ENCODE measurements at regions not wholly inside any gene's neighbourhood (a gene's known extent, or its start where the extent isn't known, plus 50 kb on each side); places are given as distances from the start of the nearest gene placed in this dataset.

- no peak; the same call in none of the 2 replicates for TF ChIP-seq CTCF (IDR thresholded peaks at IDR 0.05)
- Mint-ChIP-seq H3K9me3 (no peaks in the 10 kb centered on the region), H3K36me3 (ENCODE audit: low read depth) (no peaks in the 10 kb centered on the region), H3K27ac (no peak overlapping the region), H3K4me3 (no peak overlapping the region), H3K27me3 (ENCODE audit: insufficient read depth) (no peaks in the 10 kb centered on the region), H3K4me1 (ENCODE audit: low read depth) (peaks cover 17% of the 10 kb centered on the region)
- no peak for DNase-seq
These were observed 355.9 kb upstream of the ADGRL4 start for GRCh38 chr1:79362470-79362869.

- Mint-ChIP-seq H3K27me3 (ENCODE audit: insufficient read depth) (no peaks in the 10 kb centered on the region; the same call in 1 of the 2 replicates), H3K36me3 (ENCODE audit: low read depth) (no peaks in the 10 kb centered on the region), H3K4me1 (ENCODE audit: low read depth) (peaks cover 36% of the 10 kb centered on the region), H3K9me3 (no peaks in the 10 kb centered on the region), H3K27ac (peak overlapping the region; percentile 61), H3K4me3 (no peak overlapping the region)
- TF ChIP-seq CTCF (IDR thresholded peaks at IDR 0.05): no peak
- DNase-seq: peak; percentile 19
These were observed 348.6 kb upstream of the ADGRL4 start for GRCh38 chr1:79355090-79355489.

GRCh38 chr1:79353224-79353623 lies 346.7 kb upstream of the ADGRL4 start:
- TF ChIP-seq CTCF (IDR thresholded peaks at IDR 0.05): peak; percentile 85
- no peak overlapping the region for H3K27ac Mint-ChIP-seq
- H3K36me3 Mint-ChIP-seq (ENCODE audit: low read depth): no peaks in the 10 kb centered on the region
- H3K4me1 Mint-ChIP-seq (ENCODE audit: low read depth): peaks cover 36% of the 10 kb centered on the region
- no peak overlapping the region for H3K4me3 Mint-ChIP-seq
- no peaks in the 10 kb centered on the region; the same call in 1 of the 2 replicates for H3K27me3 Mint-ChIP-seq (ENCODE audit: insufficient read depth)
- no peaks in the 10 kb centered on the region for H3K9me3 Mint-ChIP-seq
- DNase-seq: peak; percentile 64

- Mint-ChIP-seq H3K4me3 (no peak overlapping the region), H3K27ac (no peak overlapping the region), H3K9me3 (peaks cover 9% of the 10 kb centered on the region), H3K4me1 (ENCODE audit: low read depth) (peaks cover 27% of the 10 kb centered on the region), H3K36me3 (ENCODE audit: low read depth) (peaks cover 17% of the 10 kb centered on the region), H3K27me3 (ENCODE audit: insufficient read depth) (peaks cover 2% of the 10 kb centered on the region; the same call in 1 of the 2 replicates)
- DNase-seq: no peak
- TF ChIP-seq CTCF (IDR thresholded peaks at IDR 0.05): no peak
These were observed 320.3 kb upstream of the ADGRL4 start for GRCh38 chr1:79326875-79327274.

GRCh38 chr1:79325705-79326104 lies 319.2 kb upstream of the ADGRL4 start:
- Mint-ChIP-seq H3K27ac (no peak overlapping the region), H3K27me3 (ENCODE audit: insufficient read depth) (peaks cover 2% of the 10 kb centered on the region; the same call in 1 of the 2 replicates), H3K4me1 (ENCODE audit: low read depth) (peaks cover 27% of the 10 kb centered on the region), H3K4me3 (no peak overlapping the region), H3K9me3 (peaks cover 9% of the 10 kb centered on the region), H3K36me3 (ENCODE audit: low read depth) (peaks cover 17% of the 10 kb centered on the region)
- DNase-seq: no peak
- TF ChIP-seq CTCF (IDR thresholded peaks at IDR 0.05): no peak

GRCh38 chr1:79325126-79325525 lies 318.6 kb upstream of the ADGRL4 start:
- Mint-ChIP-seq H3K27ac (no peak overlapping the region), H3K9me3 (peaks cover 9% of the 10 kb centered on the region), H3K36me3 (ENCODE audit: low read depth) (peaks cover 17% of the 10 kb centered on the region), H3K4me3 (no peak overlapping the region), H3K27me3 (ENCODE audit: insufficient read depth) (peaks cover 2% of the 10 kb centered on the region; the same call in 1 of the 2 replicates), H3K4me1 (ENCODE audit: low read depth) (peaks cover 27% of the 10 kb centered on the region)
- TF ChIP-seq CTCF (IDR thresholded peaks at IDR 0.05): no peak
- DNase-seq: no peak

All from HFFc6 (cell line).